Subcutaneous abdominal adipose tissue (tissue), 5 donors: ENCODE measurements at regions not wholly inside any gene's neighbourhood (a gene's known extent, or its start where the extent isn't known, plus 50 kb on each side); places are given as distances from the start of the nearest gene placed in this dataset.

Experiments
- H3K27ac ChIP-seq: one replicate; pipeline ENCODE4 v1.7.0; 2013; ENCODE audit warnings: low read depth, mild to moderate bottlenecking, inconsistent platforms, low read length, moderate library complexity
- H3K27me3 ChIP-seq, 5 donors: one replicate each; pipeline ENCODE4 v1.7.0; 2013; ENCODE audit warnings: low read length in 5 of 5, inconsistent platforms in 1 of 5; ENCODE audit not compliant: control insufficient read depth in 5 of 5, insufficient read depth in 4 of 5
- H3K36me3 ChIP-seq, 5 donors: one replicate each; pipeline ENCODE4 v1.7.0; 2013; ENCODE audit warnings: low read length in 5 of 5; ENCODE audit not compliant: control insufficient read depth in 5 of 5, insufficient read depth in 5 of 5
- H3K4me1 ChIP-seq, 5 donors: one replicate each; pipeline ENCODE4 v1.7.0; 2013; ENCODE audit warnings: low read length in 5 of 5, mild to moderate bottlenecking in 3 of 5, moderate library complexity in 1 of 5; ENCODE audit not compliant: control insufficient read depth in 5 of 5, insufficient read depth in 5 of 5
- H3K4me3 ChIP-seq, 5 donors: one replicate each; pipeline ENCODE4 v1.7.0; 2013; ENCODE audit warnings: low read length in 5 of 5, low read depth in 1 of 5
- H3K9ac ChIP-seq, 5 donors: one replicate each; pipeline ENCODE4 v1.7.0; 2013; ENCODE audit warnings: low read length in 5 of 5, mild to moderate bottlenecking in 4 of 5, moderate library complexity in 3 of 5
- H3K9me3 ChIP-seq, 5 donors: one replicate each; pipeline ENCODE4 v1.7.0; 2013; ENCODE audit warnings: low read length in 5 of 5; ENCODE audit not compliant: control insufficient read depth in 5 of 5
- donor health status: healthy.
- donor health status: healthy.
- donor health status: healthy.
- donor health status: healthy.
- donor health status: healthy.

DNA sequence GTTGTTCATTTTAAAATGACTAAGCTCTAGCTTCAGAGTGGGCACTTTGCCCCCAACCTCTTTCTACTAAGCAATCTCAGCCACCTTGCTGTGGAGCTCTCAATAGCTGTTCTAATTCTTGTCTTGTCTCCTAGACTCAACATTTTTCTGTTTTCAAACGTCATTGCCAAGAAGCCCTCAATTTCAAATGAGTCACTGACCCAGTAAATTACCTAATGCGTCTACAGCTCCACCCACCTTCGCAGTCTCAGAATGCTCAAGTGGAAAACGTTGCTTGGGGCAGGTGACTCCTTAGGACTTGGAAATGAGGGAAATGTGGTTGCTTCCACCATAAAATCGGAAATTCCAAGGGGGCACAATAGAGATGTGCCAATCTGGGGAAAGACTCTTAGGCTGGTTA, 59.0 kb downstream of the ING2 start:
- no peak overlapping the region for H3K27ac ChIP-seq
- no peaks in the 10 kb centered on the region for H3K4me1 ChIP-seq
- no peaks in the 10 kb centered on the region for H3K9me3 ChIP-seq
- no peaks in the 10 kb centered on the region for H3K36me3 ChIP-seq
- no peak overlapping the region for H3K4me3 ChIP-seq
- peaks cover 0 to 11% (median 6%) of the 10 kb centered on the region in 5 donors for H3K27me3 ChIP-seq
- no peak overlapping the region for H3K9ac ChIP-seq

GRCh38 chr4:183571350-183571941, 66.6 kb downstream of the ING2 start:
- peaks cover 0 to 3% (median 0%) of the 10 kb centered on the region in 5 donors for H3K4me1 ChIP-seq
- H3K9me3 ChIP-seq = peaks cover 0 to 3% (median 0%) of the 10 kb centered on the region in 5 donors
- peaks cover 0 to 6% (median 0%) of the 10 kb centered on the region in 5 donors for H3K27me3 ChIP-seq
- no peak overlapping the region for H3K9ac ChIP-seq
- no peak overlapping the region for H3K27ac ChIP-seq
- H3K36me3 ChIP-seq = no peaks in the 10 kb centered on the region
- H3K4me3 ChIP-seq = no peak overlapping the region

DNA sequence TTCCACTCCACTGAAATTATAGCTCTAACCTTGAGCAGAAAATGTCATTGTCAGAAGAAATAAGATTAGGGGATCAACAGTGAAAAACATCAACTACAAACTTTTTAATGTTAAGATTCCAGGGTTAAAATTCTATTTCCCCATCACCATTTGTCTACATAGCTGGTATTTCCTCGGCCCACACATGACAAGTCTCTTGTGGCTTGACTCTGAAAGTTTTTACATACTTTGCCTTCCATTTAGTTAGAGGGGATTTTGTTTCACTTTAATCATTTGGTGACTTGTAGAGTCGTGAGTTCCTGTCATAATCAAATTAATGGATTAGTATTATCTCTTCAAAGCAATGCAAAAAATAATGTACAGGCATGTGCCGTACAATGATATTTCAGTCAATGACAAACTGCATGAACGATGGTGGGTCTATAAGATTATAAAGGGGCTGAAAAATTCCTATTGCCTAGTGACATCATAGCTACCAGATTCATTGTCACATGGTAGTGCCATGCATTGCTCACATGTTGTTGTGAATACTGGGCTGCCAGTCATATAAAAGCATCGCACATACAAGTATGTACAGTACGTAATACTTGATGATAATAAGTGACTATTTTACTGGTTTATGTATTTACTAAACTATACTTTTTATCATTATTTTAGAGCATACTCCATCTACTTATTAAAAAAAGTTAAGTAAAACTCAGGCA, 72.0 kb downstream of the ING2 start:
- H3K4me1 ChIP-seq = no peaks in the 10 kb centered on the region
- H3K4me3 ChIP-seq = no peak overlapping the region
- no peak overlapping the region for H3K27ac ChIP-seq
- H3K27me3 ChIP-seq = no peaks in the 10 kb centered on the region
- H3K36me3 ChIP-seq = no peaks in the 10 kb centered on the region
- H3K9ac ChIP-seq = no peak overlapping the region
- peaks cover 0 to 9% (median 8%) of the 10 kb centered on the region in 5 donors for H3K9me3 ChIP-seq

- Histone ChIP-seq H3K36me3 (no peaks in the 10 kb centered on the region), H3K9ac (no peak overlapping the region), H3K27ac (no peak overlapping the region), H3K27me3 (no peaks in the 10 kb centered on the region), H3K4me3 (no peak overlapping the region), H3K4me1 (no peaks in the 10 kb centered on the region), H3K9me3 (peaks cover 0 to 12% (median 6%) of the 10 kb centered on the region in 5 donors)
Observed at GRCh38 chr4:183580370-183580769, 75.5 kb downstream of the ING2 start.

DNA sequence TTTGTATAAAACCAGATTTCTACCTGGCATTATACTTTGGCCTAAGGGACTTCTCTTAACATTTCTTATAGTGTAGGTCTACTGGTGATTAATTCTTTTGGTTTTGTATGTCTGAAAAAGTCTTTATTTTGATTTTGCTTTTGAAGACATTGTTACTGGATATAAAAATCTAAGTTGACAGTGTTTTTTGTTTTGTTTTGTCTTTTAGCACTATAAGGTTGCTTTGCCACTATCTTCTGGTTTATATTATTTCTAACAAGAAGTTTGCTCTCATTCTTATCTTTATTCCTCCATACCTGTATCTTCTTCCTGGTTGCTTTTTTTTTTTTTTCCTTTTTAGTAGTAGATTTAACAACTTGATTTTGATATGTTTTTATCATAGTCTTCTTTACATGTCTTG, 76.0 kb downstream of the ING2 start:
- Histone ChIP-seq H3K4me1 (no peaks in the 10 kb centered on the region), H3K36me3 (no peaks in the 10 kb centered on the region), H3K27me3 (no peaks in the 10 kb centered on the region), H3K9me3 (peaks cover 0 to 12% (median 6%) of the 10 kb centered on the region in 5 donors), H3K27ac (no peak overlapping the region), H3K9ac (no peak overlapping the region), H3K4me3 (no peak overlapping the region)

DNA sequence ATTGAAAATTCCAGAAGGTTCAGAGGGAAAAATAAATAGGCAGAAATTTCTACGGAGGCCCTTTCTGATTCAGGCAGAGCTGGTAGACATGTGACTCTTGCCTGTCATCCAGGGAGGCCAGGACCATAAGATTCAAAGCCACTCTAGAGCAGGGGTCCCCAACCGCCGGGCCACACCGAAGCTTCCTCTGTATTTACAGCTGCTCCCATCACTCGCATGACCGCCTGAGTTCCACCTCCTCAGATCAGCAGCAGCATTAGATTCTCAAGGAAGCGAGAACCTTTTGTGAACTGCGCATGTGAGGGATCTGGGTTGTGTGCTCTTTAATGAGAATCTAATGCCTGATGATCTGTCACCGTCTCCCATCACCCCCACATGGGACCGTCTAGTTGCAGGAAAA, 72.2 kb downstream of the RWDD4 start:
- Histone ChIP-seq H3K9ac (no peak overlapping the region), H3K36me3 (no peaks in the 10 kb centered on the region), H3K27ac (no peak overlapping the region), H3K9me3 (peaks cover 0 to 4% (median 2%) of the 10 kb centered on the region in 5 donors), H3K4me1 (peaks cover 0 to 12% (median 4%) of the 10 kb centered on the region in 5 donors), H3K27me3 (no peaks in the 10 kb centered on the region), H3K4me3 (no peak overlapping the region)

DNA sequence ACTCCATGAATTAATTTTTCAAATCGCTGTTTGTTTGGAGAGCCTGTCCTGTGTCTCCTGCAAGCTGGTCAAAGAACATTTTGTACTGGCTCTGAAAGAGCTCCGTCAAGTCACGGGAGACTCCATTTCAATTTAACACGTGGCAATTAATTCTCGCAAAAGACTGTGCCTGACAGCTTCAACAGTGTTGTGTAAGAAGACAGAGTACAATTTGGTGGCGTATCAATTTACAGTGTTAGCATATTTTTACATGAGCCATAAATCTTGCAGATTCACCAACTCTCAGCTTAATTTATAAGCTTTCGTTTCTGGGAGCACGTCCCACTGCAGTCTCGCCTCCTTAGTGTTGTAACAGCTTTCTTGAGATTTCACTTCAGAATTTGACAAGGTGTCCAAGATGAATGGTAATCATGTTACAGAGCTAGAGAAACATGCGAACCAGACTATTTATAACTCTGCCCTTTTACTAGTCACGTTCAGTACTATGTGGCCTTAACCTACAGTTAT, 70.8 kb downstream of the RWDD4 start:
- no peaks in the 10 kb centered on the region for H3K9me3 ChIP-seq
- H3K27me3 ChIP-seq = peaks cover 0 to 4% (median 0%) of the 10 kb centered on the region in 5 donors
- peak overlapping the region in 3 of 5 donors; percentile 14 to 49 (median 23) for H3K4me3 ChIP-seq
- no peak overlapping the region for H3K27ac ChIP-seq
- no peaks in the 10 kb centered on the region for H3K36me3 ChIP-seq
- H3K9ac ChIP-seq = peak overlapping the region in 1 of 5 donors; percentile 42
- peaks cover 0 to 12% (median 4%) of the 10 kb centered on the region in 5 donors for H3K4me1 ChIP-seq

DNA sequence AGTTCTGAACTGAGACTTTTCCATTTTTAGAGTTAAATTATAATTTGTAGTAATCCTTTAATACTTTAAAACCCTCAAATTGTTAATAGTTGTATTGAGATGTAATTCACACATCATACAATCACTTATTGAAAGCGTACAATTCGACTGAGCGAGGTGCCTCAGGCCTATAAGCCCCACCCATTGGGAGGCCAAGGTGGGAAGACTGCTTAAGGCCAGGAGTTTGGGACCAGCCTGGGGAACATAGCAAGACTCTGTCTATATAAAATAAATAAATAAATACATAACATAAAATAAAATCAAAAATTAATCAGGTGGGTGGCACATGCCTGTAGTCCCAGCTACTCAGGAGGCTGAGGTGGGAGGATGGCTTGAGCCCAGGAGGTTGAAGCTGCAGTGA, 70.3 kb downstream of the RWDD4 start:
- Histone ChIP-seq H3K9me3 (no peaks in the 10 kb centered on the region), H3K27ac (no peak overlapping the region), H3K4me3 (peak overlapping the region in 2 of 5 donors; percentile 23 to 49), H3K4me1 (peaks cover 0 to 12% (median 4%) of the 10 kb centered on the region in 5 donors), H3K9ac (no peak overlapping the region), H3K27me3 (peaks cover 0 to 4% (median 0%) of the 10 kb centered on the region in 5 donors), H3K36me3 (no peaks in the 10 kb centered on the region)

DNA sequence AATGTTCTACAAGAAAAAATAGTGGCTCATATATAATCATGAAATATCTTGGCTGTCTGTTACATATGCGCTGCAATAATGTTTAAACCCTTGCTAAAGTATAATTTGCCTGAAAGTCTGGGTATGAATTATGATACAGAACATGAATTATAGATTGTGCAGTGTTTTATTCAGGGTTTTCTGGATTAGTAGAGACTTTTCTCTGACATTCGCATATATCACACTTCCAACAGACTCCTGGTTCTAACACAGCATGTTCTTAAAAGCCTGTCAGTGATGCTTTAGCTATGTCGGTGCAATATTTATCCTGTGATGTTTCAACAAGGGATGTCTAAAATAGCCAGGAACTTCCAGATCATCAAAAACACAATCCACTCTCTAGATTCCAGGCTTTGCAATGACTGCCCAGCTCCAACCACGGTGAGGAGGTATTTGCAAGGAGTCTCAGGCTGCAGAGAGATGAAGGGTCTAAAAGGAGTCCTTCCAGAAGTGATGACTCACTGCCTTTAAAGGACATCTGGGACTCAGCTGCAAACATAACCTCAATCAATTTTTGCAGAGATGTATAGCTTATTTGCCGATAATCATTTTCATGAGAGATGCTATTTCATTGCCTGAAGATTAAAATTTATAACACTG, 69.4 kb downstream of the RWDD4 start:
- Histone ChIP-seq H3K4me3 (no peak overlapping the region), H3K9me3 (peaks cover 0 to under 1% (median 0%) of the 10 kb centered on the region in 5 donors), H3K4me1 (peaks cover 0 to 12% (median 4%) of the 10 kb centered on the region in 5 donors), H3K9ac (no peak overlapping the region), H3K36me3 (no peaks in the 10 kb centered on the region), H3K27me3 (peaks cover 0 to 4% (median 0%) of the 10 kb centered on the region in 5 donors), H3K27ac (no peak overlapping the region)
